Ishikawa (cell line): ENCODE measurements at regions not wholly inside any gene's neighbourhood (a gene's known extent, or its start where the extent isn't known, plus 50 kb on each side); places are given as distances from the start of the nearest gene placed in this dataset.

Experiments used
- CEBPB ChIP-seq: IDR thresholded peaks from 2 replicates; pipeline ENCODE4 v1.6.1; 2012
- CREB1 ChIP-seq: IDR thresholded peaks from 2 replicates; pipeline ENCODE4 v1.6.1; 2012; ENCODE audit warnings: low read depth
- EGR1 ChIP-seq: IDR thresholded peaks from 2 replicates; pipeline ENCODE4 v1.6.1; 2012
- EP300 ChIP-seq: IDR thresholded peaks from 2 replicates; pipeline ENCODE4 v1.6.1; 2012; ENCODE audit warnings: borderline replicate concordance
- FOXM1 ChIP-seq: IDR thresholded peaks from 2 replicates; pipeline ENCODE4 v1.6.1; 2012; ENCODE audit warnings: low read depth, borderline replicate concordance
- NFIC ChIP-seq: IDR thresholded peaks from 2 replicates; pipeline ENCODE4 v1.6.1; 2012
- RAD21 ChIP-seq: IDR thresholded peaks from 2 replicates; pipeline ENCODE4 v1.6.1; 2012; ENCODE audit warnings: low read depth
- TAF1 ChIP-seq: IDR thresholded peaks from 2 replicates; pipeline ENCODE4 v1.6.1; 2012; ENCODE audit warnings: low read depth, mild to moderate bottlenecking
- TCF12 ChIP-seq: IDR thresholded peaks from 2 replicates; pipeline ENCODE4 v1.6.1; 2012; ENCODE audit warnings: low read depth
- TEAD4 ChIP-seq: IDR thresholded peaks from 2 replicates; pipeline ENCODE4 v1.6.1; 2012
- YY1 ChIP-seq: IDR thresholded peaks from 2 replicates; pipeline ENCODE4 v1.6.1; 2012; ENCODE audit warnings: low read depth
- ZBTB7A ChIP-seq: IDR thresholded peaks from 2 replicates; pipeline ENCODE4 v1.6.1; 2012; ENCODE audit warnings: low read depth
- TF ChIP-seq, protein P1 (sequence below): IDR thresholded peaks from 2 replicates; pipeline ENCODE4 v1.6.1; 2012
- TF ChIP-seq, protein P2 (sequence below): IDR thresholded peaks from 2 replicates; pipeline ENCODE4 v1.6.1; 2012
- TF ChIP-seq, protein P3 (sequence below): IDR thresholded peaks from 2 replicates; pipeline ENCODE4 v1.6.1; 2012; ENCODE audit warnings: low read depth, mild to moderate bottlenecking

DNA sequence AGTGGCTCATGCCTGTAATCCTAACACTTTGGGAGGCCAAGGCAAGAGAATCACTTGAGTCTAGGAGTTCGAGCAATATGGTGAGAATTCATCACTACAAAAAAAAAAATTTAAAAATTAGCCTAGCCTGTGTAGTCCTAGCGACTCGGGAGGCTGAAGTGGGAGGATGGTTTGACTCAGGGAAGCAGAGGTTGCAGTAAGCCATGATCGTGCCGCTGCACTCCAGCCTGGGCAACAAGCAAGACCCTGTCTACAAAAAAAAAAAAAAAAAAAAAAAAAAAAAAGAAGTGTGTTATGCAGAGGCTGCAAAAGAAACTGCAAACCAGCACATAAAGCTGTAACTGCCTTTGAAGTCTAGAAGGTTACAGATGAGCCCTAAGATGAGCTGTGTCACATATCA, 116.9 kb upstream of the SLC1A3 start:
- TF ChIP-seq, protein P1, sequence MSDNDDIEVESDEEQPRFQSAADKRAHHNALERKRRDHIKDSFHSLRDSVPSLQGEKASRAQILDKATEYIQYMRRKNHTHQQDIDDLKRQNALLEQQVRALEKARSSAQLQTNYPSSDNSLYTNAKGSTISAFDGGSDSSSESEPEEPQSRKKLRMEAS = no peak
- TF ChIP-seq ZBTB7A = no peak
- TF ChIP-seq CREB1 = no peak
- no peak for TF ChIP-seq RAD21
- TF ChIP-seq NFIC = no peak
- no peak for TF ChIP-seq CEBPB
- TF ChIP-seq, protein P2, sequence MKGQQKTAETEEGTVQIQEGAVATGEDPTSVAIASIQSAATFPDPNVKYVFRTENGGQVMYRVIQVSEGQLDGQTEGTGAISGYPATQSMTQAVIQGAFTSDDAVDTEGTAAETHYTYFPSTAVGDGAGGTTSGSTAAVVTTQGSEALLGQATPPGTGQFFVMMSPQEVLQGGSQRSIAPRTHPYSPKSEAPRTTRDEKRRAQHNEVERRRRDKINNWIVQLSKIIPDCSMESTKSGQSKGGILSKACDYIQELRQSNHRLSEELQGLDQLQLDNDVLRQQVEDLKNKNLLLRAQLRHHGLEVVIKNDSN = no peak
- no peak for TF ChIP-seq TEAD4
- no peak for TF ChIP-seq TAF1
- TF ChIP-seq TCF12 = no peak
- no peak for TF ChIP-seq EP300
- TF ChIP-seq YY1 = no peak
- no peak for TF ChIP-seq EGR1
- TF ChIP-seq, protein P3, sequence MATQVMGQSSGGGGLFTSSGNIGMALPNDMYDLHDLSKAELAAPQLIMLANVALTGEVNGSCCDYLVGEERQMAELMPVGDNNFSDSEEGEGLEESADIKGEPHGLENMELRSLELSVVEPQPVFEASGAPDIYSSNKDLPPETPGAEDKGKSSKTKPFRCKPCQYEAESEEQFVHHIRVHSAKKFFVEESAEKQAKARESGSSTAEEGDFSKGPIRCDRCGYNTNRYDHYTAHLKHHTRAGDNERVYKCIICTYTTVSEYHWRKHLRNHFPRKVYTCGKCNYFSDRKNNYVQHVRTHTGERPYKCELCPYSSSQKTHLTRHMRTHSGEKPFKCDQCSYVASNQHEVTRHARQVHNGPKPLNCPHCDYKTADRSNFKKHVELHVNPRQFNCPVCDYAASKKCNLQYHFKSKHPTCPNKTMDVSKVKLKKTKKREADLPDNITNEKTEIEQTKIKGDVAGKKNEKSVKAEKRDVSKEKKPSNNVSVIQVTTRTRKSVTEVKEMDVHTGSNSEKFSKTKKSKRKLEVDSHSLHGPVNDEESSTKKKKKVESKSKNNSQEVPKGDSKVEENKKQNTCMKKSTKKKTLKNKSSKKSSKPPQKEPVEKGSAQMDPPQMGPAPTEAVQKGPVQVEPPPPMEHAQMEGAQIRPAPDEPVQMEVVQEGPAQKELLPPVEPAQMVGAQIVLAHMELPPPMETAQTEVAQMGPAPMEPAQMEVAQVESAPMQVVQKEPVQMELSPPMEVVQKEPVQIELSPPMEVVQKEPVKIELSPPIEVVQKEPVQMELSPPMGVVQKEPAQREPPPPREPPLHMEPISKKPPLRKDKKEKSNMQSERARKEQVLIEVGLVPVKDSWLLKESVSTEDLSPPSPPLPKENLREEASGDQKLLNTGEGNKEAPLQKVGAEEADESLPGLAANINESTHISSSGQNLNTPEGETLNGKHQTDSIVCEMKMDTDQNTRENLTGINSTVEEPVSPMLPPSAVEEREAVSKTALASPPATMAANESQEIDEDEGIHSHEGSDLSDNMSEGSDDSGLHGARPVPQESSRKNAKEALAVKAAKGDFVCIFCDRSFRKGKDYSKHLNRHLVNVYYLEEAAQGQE = no peak
- no peak for TF ChIP-seq FOXM1

DNA sequence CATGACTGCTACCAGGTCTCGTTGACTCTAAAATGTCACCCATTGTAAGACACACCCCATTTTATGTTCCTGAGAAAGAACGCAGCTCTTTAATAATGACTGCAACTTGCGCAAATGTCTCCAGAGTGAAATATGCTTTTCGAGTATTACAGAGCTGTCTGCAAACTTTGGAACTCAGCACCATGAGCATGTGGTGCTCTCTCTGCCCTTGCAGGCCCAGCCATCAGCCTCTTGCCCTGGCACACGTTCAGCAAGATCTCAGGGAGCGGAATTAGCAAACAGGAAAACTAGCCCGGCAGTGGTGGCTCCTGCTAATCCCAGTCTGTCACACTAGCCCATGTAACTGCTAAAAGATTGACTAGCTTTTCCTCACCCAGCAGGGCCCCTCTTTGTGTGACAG, 114.5 kb upstream of the SLC1A3 start:
- TF ChIP-seq CREB1 (no peak), EP300 (no peak), CEBPB (no peak), RAD21 (no peak), NFIC (no peak), FOXM1 (no peak), EGR1 (no peak), TCF12 (no peak), ZBTB7A (no peak), TEAD4 (no peak), TAF1 (no peak), YY1 (no peak)
- TF ChIP-seq, protein P2 = no peak

DNA sequence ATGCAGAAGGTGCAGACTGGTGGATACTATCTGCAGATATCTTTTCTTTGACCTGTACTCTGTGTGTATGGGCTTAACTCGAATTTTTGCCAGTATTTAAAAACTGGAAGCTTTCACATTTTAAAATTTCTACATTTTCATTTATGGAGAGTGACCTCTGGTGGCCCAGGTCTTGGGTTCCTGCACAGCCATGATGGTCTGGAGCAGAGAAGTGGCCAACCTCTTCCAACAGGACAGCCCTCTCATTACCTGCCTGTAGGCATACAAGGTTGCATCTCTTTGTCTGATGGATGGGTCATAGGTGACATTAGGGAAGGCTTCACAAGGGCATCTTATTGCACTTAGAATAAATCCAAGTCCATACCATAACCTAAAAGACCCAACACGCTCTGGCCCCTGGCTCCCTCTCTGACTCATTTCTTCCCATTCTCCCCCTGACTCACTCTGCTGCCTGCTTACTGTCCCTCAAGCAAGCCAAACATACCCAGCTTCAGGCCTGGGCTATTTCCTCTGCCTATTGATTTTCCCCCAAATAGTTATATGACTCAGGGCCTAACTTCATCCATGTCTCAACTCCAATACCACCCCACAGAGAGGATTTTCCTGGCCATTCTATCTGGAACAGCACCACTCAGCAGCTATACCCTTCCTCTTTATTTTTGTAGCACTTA, 113.3 kb upstream of the SLC1A3 start:
- TF ChIP-seq TCF12 (no peak), RAD21 (peak; percentile 30; the same call in 1 of the 2 replicates), CEBPB (no peak), TAF1 (no peak), NFIC (no peak), EP300 (no peak)
- TF ChIP-seq, protein P3 = no peak
- TF ChIP-seq, protein P1 = no peak

DNA sequence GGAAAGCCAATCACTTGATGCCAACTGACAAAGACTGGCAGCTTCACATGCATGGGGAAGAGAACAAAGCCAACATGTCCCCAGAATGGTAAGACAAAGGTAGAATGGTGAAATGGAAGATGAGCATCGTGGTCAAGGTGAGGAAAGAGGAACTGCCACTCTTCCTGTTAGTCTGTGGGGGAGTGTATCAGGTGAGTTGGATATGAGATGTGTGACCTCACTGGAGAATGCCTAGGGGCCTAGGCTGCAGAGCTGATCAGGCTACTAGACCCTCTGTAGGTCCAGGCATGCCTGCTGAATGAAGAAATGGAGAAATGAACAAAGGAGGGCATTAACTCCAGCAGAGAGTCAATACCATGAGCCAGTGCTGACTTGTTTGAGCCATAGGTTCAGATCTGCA, 112.4 kb upstream of the SLC1A3 start:
- TF ChIP-seq CEBPB (no peak), TCF12 (no peak), ZBTB7A (no peak), NFIC (no peak)

DNA sequence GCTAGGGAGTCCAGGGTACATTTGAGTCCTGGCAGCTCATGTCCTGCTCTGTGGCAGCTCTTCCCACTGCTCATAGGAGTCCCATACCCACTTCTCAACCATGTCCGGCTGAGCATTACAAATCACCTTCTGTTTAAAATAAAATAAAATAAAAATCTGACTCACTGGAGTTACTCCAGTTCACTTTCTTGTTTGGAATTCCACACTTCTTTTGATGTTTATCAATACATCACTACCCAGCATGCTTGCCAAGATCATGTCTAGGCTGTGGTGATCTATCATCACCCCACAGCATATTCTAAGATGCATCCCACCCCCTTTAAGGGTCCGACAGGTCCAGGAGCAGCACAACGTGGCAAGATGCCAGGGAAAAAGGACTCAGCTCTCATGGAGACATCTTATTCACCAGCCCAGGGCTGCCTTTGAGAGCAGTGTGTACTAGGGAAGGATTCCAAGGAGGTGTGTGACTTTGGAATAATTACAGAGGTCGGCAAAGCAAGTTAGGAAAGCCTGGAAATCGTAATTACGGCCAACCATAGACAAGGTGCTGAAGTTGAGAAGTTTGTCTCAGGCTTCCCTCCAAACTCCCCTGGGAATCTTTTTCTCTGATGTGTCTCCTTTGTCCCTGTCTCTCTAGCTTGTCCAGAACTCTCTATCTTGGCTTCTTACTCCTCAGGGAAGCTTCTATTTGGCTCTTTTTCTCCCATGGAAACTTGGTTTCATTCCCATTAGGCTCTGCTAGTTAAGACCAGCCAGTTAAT, 111.4 kb upstream of the SLC1A3 start:
- TF ChIP-seq CEBPB = no peak
- TF ChIP-seq, protein P2 = no peak
- TF ChIP-seq ZBTB7A = no peak
- TF ChIP-seq TAF1 = no peak
- no peak for TF ChIP-seq NFIC
- TF ChIP-seq, protein P1 = no peak
- no peak for TF ChIP-seq TCF12
- TF ChIP-seq EGR1 = no peak
- no peak for TF ChIP-seq EP300
- TF ChIP-seq TEAD4 = no peak
- no peak for TF ChIP-seq RAD21
- TF ChIP-seq YY1 = no peak
- TF ChIP-seq CREB1 = no peak
- no peak for TF ChIP-seq FOXM1
- TF ChIP-seq, protein P3 = no peak
